ENCODE measurements at regions not wholly inside any gene's neighbourhood (a gene's known extent, or its start where the extent isn't known, plus 50 kb on each side); places are given as distances from the start of the nearest gene placed in this dataset.

GRCh38 chr10:8230902-8231301 is 176.4 kb downstream of the GATA3 start:
- no peak for TF ChIP-seq CTCF (IDR thresholded peaks at IDR 0.05; ENCODE audit: low read depth, low read length)
- peaks cover 42% of the 10 kb centered on the region for H3K27me3 ChIP-seq
- H3K27ac ChIP-seq, result no peak overlapping the region
- no peaks in the 10 kb centered on the region for H3K9me3 ChIP-seq (ENCODE audit: low read depth)
- H3K36me3 ChIP-seq, result no peaks in the 10 kb centered on the region
- H3K4me3 ChIP-seq, result no peak overlapping the region
- no peaks in the 10 kb centered on the region for H3K4me1 ChIP-seq (ENCODE audit: low read depth)
- DNase-seq (ENCODE audit: low read depth in 1 of 2, low spot score in 1 of 2), result no peak

- no peak for DNase-seq (ENCODE audit: low read depth in 1 of 2, low spot score in 1 of 2)
- no peak for TF ChIP-seq CTCF (IDR thresholded peaks at IDR 0.05; ENCODE audit: low read depth, low read length)
- no peaks in the 10 kb centered on the region for H3K4me1 ChIP-seq (ENCODE audit: low read depth)
- H3K27me3 ChIP-seq, result peaks cover 51% of the 10 kb centered on the region
- H3K27ac ChIP-seq, result no peak overlapping the region
- H3K36me3 ChIP-seq, result no peaks in the 10 kb centered on the region
- no peak overlapping the region for H3K4me3 ChIP-seq
- H3K9me3 ChIP-seq (ENCODE audit: low read depth), result no peaks in the 10 kb centered on the region
Observed at GRCh38 chr10:8233049-8233448, 178.6 kb downstream of the GATA3 start.

- Histone ChIP-seq H3K27me3 (peaks cover 47% of the 10 kb centered on the region), H3K9me3 (ENCODE audit: low read depth) (no peaks in the 10 kb centered on the region), H3K36me3 (no peaks in the 10 kb centered on the region), H3K4me3 (no peak overlapping the region), H3K27ac (no peak overlapping the region), H3K4me1 (ENCODE audit: low read depth) (no peaks in the 10 kb centered on the region)
- TF ChIP-seq CTCF (IDR thresholded peaks at IDR 0.05; ENCODE audit: low read depth, low read length), result no peak
- DNase-seq (ENCODE audit: low read depth in 1 of 2, low spot score in 1 of 2), result no peak
Observed at GRCh38 chr10:8233832-8234259, 179.4 kb downstream of the GATA3 start.

- Histone ChIP-seq H3K27ac (no peak overlapping the region), H3K36me3 (no peaks in the 10 kb centered on the region), H3K4me3 (no peak overlapping the region), H3K27me3 (peaks cover 38% of the 10 kb centered on the region), H3K9me3 (ENCODE audit: low read depth) (no peaks in the 10 kb centered on the region), H3K4me1 (ENCODE audit: low read depth) (no peaks in the 10 kb centered on the region)
- no peak for TF ChIP-seq CTCF (IDR thresholded peaks at IDR 0.05; ENCODE audit: low read depth, low read length)
- no peak for DNase-seq (ENCODE audit: low read depth in 1 of 2, low spot score in 1 of 2)
Observed at GRCh38 chr10:8235253-8236027, 181.0 kb downstream of the GATA3 start.

GRCh38 chr10:8238986-8239385 is 184.5 kb downstream of the GATA3 start:
- Histone ChIP-seq H3K9me3 (ENCODE audit: low read depth) (no peaks in the 10 kb centered on the region), H3K4me1 (ENCODE audit: low read depth) (no peaks in the 10 kb centered on the region), H3K27me3 (peaks cover 28% of the 10 kb centered on the region), H3K36me3 (no peaks in the 10 kb centered on the region), H3K27ac (no peak overlapping the region), H3K4me3 (no peak overlapping the region)
- no peak for DNase-seq (ENCODE audit: low read depth in 1 of 2, low spot score in 1 of 2)
- TF ChIP-seq CTCF (IDR thresholded peaks at IDR 0.05; ENCODE audit: low read depth, low read length), result no peak
